HG03565 (cell line): ENCODE measurements at regions not wholly inside any gene's neighbourhood (a gene's known extent, or its start where the extent isn't known, plus 50 kb on each side); places are given as distances from the start of the nearest gene placed in this dataset.
"Not testable (repeated sequence)": the region's sequence is repeated elsewhere in the genome, so short reads cannot be mapped to it uniquely, and the experiment has no call there.

Experiments
- ATAC-seq: cut with Tn5 transposase; IDR thresholded peaks from one replicate; pipeline ENCODE4 v1.9.1; 2021; ENCODE audit warnings: mild to moderate bottlenecking, moderate library complexity; ENCODE audit not compliant: unreplicated experiment

DNA sequence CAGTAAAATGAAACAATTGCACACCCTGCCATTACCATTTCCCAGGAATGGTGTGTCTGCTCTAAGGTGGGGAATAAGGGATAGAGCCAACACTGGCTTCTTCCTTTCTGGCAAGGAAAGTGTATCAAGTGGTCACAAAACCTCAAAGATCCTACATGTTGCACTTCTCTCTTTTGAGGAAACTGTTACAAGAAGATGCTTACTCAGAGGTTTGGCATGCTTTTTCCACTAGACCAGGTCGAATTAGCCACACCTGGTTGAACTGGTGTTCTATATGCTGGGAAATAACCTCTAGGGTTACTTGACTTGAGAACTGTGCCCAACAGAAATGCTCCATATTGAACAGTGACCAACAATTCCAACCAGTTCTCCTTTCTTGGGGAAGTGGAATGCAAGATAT, 102.9 kb downstream of the LRRN1 start:
- no peak for ATAC-seq

DNA sequence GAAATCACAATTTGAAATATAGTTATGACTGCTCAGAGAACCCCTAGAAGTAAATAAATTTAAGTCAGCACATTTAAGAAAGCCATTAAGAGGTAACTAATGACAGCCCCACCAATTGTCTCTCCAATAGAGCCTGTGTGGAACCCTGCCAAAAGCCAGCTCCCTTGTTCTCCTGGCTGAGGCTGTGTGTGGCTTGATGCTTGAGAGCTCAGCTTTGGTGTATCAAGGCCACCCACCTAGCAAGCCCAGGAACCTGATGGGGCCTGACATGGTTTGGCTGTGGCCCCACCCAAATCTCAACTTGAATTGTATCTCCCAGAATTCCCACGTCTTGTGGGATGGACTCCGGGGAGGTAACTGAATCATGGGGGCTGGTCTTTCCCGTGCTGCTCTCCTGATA, 106.9 kb downstream of the LRRN1 start:
- ATAC-seq, result no peak

DNA sequence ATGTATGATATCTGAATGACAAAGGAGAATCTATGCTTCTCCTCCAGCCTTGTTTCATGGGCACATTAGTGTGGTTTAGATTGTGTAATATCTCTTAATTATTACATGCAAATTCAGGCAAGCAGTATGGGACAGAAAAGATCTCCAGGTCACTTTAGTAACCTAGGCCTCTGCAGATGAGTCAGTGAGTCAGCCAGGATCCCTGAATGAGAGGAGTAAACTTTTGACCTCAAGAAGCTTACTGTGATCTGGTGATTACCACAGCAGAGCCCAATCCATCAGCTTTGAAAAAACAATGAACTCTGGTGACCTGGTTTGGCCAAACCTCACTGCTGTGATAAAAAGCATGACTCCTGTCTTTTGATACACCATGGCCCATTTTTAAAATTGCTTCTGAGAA, 107.8 kb downstream of the LRRN1 start:
- no peak for ATAC-seq

GRCh38 chr3:3918763-3919162, 119.5 kb downstream of the LRRN1 start:
- no peak for ATAC-seq

DNA sequence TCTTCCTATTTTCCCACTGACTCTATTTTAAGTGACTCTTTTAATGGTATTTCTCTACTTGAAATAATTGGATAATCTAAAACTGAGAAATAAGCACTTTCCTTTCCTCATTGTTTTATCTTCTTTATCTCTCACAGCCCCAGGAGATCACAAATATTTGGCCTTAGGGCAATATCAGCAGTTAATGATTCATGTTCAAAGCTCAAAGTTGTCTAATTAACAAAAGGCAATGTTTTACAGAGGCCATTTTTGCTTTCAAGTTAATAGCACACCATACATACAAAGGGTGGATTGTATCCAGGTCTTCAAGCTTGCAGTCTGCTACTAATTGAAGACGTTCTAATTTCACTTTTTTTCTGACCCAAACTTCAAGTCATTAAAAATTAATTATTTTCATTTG, 120.1 kb downstream of the LRRN1 start:
- ATAC-seq, result no peak

DNA sequence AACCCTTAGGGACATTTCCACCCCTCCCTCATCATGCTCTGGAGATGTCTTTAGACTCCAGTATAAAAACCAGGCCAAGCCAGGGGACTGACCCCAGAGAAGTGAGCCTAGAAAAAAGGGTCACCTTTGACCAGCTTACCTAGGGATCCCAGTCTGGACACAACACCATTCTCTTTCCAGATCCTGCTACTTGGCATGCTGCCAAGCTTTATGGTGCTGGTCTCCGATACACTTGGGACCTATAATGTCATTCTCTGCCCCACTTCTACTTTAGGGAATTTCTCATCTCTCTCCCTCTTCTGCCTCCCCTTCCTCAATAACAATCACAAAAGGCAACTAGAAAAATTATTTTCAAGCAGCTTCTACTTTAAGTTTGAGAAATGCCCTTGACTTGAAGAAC, 124.4 kb downstream of the LRRN1 start:
- no peak for ATAC-seq

DNA sequence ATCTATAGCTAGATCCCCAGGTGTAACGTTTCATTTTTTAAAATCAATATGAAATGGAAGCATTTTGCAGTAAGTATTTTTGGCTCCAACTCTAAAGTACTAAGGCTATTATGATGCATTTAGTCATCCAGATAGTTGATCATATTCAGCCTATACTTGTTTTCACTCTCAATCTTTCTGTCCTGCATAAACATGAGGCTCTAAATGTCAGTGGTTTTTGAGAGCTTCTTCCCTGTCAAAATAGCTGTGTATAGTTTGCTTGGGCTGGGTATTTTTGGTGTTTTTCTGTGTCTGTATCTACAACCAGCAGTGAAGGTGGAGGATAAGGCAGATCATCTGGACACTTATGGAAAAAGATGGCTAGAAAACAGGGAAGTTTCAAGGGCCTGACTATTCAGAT, 128.0 kb downstream of the LRRN1 start:
- no peak for ATAC-seq

DNA sequence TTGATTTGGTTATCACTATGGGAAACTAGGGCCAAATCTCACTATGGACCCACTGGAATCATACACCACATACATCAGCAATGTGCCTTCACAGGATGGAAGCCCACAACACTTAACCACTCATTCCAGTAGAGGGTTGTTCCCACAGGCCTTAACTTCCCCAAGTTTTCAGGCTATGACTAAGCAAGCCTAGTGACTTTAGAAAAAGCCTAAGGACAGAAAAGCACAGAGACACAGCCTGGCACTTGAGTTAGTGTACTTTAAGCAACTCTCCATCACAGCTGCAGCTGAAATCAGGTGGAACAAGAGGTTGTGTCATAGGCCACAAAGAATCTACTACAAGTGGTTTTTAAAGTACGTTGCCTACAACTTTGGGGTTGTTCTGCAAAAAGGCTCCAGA, 128.7 kb downstream of the LRRN1 start:
- ATAC-seq, result peak; percentile 47

GRCh38 chr3:3941380-3941779, 142.1 kb downstream of the LRRN1 start:
- ATAC-seq, result not testable (repeated sequence)

DNA sequence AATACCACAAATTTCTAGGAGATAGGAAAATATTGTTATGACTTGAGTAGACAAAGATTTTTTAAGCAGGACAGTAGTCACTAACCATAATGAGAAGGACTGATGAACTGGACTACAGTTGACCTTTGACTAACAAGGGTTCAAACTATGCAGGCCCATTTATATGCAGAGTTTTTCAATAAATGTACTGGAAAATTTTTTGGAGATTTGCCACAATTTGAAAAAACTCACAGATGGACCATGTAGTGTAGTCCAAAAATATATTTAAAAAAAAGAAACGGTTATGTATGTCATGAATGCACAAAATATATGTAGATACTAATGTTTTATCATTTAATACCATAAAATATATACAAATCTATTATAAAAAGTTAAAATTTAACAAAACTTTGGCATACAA, 151.8 kb downstream of the LRRN1 start:
- ATAC-seq, result no peak

- ATAC-seq, result no peak
Observed at GRCh38 chr3:3951501-3951900, 152.3 kb downstream of the LRRN1 start.

DNA sequence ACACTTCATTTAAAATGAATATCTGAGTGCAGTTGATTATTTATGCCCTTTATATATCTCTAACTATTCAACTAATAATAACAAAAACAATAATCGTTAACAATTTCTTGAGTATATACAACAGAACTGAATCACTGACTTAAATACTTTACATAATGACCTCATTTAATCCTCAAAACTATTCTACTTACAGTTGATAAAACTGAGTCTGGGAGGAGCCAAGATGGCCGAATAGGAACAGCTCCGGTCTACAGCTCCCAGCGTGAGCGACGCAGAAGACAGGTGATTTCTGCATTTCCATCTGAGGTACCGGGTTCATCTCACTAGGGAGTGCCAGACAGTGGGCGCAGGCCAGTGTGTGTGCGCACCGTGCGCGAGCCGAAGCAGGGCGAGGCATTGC, 163.6 kb downstream of the LRRN1 start:
- not testable (repeated sequence) for ATAC-seq

DNA sequence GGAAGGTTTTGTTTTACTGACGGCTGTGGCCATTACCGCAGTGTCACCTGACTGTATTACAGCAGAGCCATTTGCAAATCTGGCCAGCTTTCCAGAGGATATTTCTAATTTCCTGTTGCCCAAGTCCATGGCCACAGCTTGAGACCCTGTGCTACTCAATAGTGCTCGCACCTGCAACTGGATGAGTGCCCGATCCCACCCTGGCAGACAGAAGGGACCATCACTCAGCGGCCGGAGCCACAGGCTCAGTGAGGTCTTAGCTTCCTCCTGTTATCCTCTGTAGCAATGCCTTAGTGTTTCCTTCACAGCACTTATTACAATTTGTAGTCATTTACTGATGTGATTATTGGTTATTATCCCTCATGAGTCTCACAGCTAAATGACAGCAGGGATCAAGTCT, 184.8 kb downstream of the LRRN1 start:
- no peak for ATAC-seq

DNA sequence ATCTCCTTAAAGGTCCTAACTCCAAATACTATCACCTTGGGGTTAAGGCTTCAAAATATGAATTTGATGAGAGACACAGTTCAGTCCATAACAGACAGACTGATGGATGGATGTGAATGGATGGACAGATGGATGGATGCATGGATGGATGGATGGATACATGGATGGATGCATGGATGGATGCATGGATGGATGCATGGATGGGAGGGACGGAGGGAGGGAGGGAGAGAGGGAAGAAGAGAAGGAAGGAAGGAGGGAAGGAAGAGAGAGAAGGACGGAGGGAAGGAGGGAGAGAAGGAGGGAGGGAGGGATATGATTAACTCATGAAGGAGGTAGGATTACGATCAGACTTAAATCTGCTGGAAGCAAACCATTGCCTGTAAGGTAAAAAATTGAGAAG, 192.4 kb downstream of the LRRN1 start:
- ATAC-seq, result no peak

DNA sequence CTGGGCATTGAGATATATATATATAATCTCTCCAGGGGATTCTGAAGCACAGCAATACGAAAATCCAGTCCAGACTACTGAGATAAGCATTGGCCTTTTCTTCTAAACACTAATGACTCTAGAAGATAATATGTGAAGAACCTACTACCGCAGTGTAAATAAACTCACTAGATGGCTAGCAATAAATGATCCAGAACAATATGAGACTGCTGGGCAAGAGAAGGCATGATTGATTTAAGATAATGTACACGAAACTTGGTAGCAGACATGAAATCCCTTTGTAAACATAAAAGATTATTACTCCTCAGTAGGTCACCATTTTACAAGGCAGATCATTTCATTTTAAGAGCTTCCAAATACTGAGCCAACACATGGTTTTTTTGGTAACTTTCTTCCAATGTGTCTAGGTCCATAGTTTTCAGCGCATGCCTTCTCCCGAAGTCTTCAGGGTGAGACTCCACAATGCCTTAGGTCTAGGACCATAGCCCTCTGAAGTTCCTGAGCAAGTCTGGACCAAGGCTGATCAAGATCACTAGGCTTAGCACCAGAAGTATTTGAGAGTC, 193.2 kb downstream of the LRRN1 start:
- no peak for ATAC-seq

GRCh38 chr3:3998140-3998922, 199.1 kb downstream of the LRRN1 start:
- peak; percentile 95 for ATAC-seq

DNA sequence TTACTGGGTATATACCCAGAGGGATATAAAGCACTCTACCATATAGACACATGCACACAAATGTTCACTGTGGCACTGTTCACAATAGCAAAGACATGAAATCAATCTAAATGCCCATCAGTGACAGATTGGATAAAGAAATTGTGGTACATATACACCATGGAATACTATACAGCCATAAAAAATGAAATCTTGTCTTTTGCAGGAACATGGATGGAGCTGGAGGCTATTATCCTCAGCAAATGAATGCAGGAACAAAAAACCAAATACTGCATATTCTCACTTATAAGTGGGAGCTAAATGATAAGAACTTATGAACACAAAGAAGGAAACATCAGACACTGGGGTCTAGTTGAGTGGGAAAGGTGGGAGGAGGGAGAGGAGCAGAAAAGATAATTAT, 200.1 kb downstream of the LRRN1 start:
- not testable (repeated sequence) for ATAC-seq

DNA sequence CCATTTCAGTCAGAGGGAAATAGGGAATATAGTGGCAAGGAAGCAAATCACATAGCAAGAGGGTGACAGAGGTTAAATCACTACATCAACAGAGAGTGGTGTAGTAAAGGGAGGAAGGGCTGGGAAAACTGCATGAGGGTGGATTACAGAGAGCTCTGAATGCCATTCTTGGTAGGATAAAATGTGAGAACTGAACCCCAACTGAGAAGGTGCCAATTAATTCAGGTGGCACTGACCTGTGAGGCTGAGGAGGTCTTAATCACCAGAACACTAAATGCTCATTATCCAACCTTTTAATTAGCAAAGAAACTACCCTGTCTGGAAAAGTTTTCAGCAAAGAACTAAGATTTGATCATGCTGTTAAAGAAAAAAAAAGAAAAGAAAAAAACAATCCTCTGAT, 202.7 kb downstream of the LRRN1 start:
- ATAC-seq, result no peak

- ATAC-seq, result no peak
Observed at GRCh38 chr3:4006288-4006687, 207.1 kb downstream of the LRRN1 start.

DNA sequence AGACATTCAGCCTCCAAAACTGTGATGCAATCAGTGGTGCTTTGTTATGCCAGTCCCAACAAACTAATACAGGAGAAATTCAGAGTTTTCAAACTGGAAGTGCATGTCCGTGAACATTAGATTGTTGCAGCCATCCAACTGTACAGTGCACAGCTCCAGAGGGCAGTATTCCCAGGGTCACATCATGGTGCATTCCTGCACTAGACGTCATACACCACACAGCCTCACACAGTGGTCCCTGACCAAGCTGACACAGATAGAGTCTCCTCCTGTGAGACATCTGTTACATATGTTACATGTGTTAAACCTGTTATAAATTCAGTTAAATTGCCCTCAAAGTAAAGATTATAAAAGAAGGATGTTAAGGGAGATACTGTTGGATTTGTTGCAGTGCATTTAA, 209.0 kb downstream of the LRRN1 start:
- ATAC-seq, result no peak

- ATAC-seq, result no peak
Observed at GRCh38 chr3:4011166-4011565, 211.9 kb downstream of the LRRN1 start.

- ATAC-seq, result no peak
Observed at GRCh38 chr3:4015426-4015825, 216.2 kb downstream of the LRRN1 start.

- no peak for ATAC-seq
Observed at GRCh38 chr3:4019501-4019900, 220.3 kb downstream of the LRRN1 start.
